Parathyroid adenoma (tissue), 2 donors: ENCODE measurements at regions not wholly inside any gene's neighbourhood (a gene's known extent, or its start where the extent isn't known, plus 50 kb on each side); places are given as distances from the start of the nearest gene placed in this dataset.
"Not testable (repeated sequence)": the region's sequence is repeated elsewhere in the genome, so short reads cannot be mapped to it uniquely, and the experiment has no call there.

ENCODE experiments used
- H2AFZ ChIP-seq: fragments of 300-600 bp; sonication (generic); one replicate; pipeline ENCODE4 v1.7.0; 2017; ENCODE audit warnings: antibody characterized with exemption, mild to moderate bottlenecking
- H3K27ac ChIP-seq: fragments of 300-600 bp; sonication (generic); one replicate; pipeline ENCODE4 v1.7.0; 2017
- H3K27me3 ChIP-seq: fragments of 300-600 bp; sonication (generic); one replicate; pipeline ENCODE4 v1.7.0; 2017; ENCODE audit warnings: low read length; ENCODE audit not compliant: control insufficient read depth, insufficient read depth
- H3K36me3 ChIP-seq: fragments of 300-600 bp; sonication (generic); one replicate; pipeline ENCODE4 v1.7.0; 2017; ENCODE audit warnings: low read length; ENCODE audit not compliant: control insufficient read depth, insufficient read depth
- H3K4me1 ChIP-seq: fragments of 300-600 bp; sonication (generic); one replicate; pipeline ENCODE4 v1.7.0; 2017; ENCODE audit warnings: control low read depth
- H3K4me2 ChIP-seq: fragments of 300-600 bp; sonication (generic); one replicate; pipeline ENCODE4 v1.7.0; 2017; ENCODE audit warnings: low read length
- H3K4me3 ChIP-seq: fragments of 300-600 bp; sonication (generic); one replicate; pipeline ENCODE4 v1.7.0; 2017; ENCODE audit warnings: low read depth, low read length
- H3K79me2 ChIP-seq: fragments of 300-600 bp; sonication (generic); one replicate; pipeline ENCODE4 v1.7.0; 2017; ENCODE audit warnings: control low read depth
- H3K9ac ChIP-seq: fragments of 300-600 bp; sonication (generic); one replicate; pipeline ENCODE4 v1.7.0; 2017; ENCODE audit warnings: mild to moderate bottlenecking
- H3K9me3 ChIP-seq: fragments of 300-600 bp; sonication (generic); one replicate; pipeline ENCODE4 v1.7.0; 2017; ENCODE audit warnings: low read length; ENCODE audit not compliant: control insufficient read depth
- TF ChIP-seq, protein P1 (sequence below): fragments of 300-600 bp; sonication (generic); IDR thresholded peaks from one replicate; pipeline ENCODE4 v1.7.0; 2017; ENCODE audit warnings: antibody characterized with exemption, mild to moderate bottlenecking
- donor health status: primary hyperparathyroidism.

DNA sequence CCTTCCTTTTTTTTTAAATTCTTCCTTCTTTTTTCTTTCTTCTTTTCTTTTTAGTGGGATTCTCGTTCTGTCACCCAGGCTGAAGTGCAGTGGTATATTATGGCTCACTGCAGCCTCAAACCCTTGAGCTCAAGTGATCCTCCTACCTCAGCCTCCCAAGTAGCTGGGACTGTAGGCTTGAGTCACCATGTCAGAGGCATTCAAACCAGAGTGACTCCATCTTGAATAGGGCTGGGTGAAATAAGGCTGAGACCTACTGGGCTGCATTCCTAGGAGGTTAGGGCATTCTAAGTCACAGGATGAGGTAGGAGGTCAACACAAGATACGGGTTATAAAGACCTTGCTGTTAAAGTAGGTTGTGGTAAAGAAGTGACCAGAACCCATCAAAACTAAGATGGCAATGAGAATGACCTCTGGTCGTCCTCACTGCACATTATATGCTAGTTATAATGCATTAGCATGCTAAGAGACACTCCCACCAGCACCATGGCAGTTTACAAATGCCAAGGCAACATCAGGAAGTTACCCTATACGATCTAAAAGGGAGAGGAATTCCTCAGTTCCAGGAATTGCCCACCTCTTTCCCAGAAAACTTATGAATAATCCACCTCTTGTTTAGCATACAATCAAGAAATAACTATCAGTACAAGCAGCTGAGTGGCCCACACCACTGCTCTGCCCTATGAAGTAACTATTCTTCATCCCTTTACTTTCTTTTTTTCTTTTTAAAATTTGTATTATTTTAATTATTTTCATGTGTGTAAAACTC is 99.0 kb upstream of the ITGB1 start:
- Histone ChIP-seq H3K79me2 (no peaks in the 10 kb centered on the region), H3K36me3 (no peaks in the 10 kb centered on the region), H3K4me3 (no peak overlapping the region), H3K4me2 (no peak overlapping the region), H3K9me3 (no peaks in the 10 kb centered on the region), H2AFZ (no peak overlapping the region), H3K9ac (no peak overlapping the region), H3K27me3 (no peaks in the 10 kb centered on the region), H3K4me1 (no peaks in the 10 kb centered on the region), H3K27ac (no peak overlapping the region)
- TF ChIP-seq, protein P1, sequence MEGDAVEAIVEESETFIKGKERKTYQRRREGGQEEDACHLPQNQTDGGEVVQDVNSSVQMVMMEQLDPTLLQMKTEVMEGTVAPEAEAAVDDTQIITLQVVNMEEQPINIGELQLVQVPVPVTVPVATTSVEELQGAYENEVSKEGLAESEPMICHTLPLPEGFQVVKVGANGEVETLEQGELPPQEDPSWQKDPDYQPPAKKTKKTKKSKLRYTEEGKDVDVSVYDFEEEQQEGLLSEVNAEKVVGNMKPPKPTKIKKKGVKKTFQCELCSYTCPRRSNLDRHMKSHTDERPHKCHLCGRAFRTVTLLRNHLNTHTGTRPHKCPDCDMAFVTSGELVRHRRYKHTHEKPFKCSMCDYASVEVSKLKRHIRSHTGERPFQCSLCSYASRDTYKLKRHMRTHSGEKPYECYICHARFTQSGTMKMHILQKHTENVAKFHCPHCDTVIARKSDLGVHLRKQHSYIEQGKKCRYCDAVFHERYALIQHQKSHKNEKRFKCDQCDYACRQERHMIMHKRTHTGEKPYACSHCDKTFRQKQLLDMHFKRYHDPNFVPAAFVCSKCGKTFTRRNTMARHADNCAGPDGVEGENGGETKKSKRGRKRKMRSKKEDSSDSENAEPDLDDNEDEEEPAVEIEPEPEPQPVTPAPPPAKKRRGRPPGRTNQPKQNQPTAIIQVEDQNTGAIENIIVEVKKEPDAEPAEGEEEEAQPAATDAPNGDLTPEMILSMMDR, result no peak

DNA sequence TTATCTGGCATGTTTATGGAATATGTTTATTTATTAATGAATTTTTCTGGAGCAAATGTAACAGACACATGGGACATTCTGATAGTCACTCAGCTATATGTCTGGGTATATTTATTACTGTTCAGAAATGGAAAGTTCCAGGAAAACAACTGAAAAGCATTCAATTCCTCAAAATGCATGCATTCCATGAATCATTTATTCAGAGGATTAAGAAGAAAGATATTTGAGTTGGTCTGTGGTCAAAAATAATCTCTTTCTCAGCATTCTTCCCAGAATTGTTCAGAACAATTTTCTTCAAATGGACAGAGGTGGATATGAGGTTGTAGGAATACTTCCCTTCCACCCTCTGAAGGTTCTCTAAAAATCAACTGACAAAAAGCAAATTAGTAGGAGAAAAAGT is 97.6 kb upstream of the ITGB1 start:
- H2AFZ ChIP-seq, result no peak overlapping the region
- TF ChIP-seq, protein P1, result no peak
- H3K4me2 ChIP-seq, result no peak overlapping the region
- H3K36me3 ChIP-seq, result no peaks in the 10 kb centered on the region
- H3K9ac ChIP-seq, result no peak overlapping the region
- no peaks in the 10 kb centered on the region for H3K27me3 ChIP-seq
- no peak overlapping the region for H3K27ac ChIP-seq
- H3K79me2 ChIP-seq, result no peaks in the 10 kb centered on the region
- no peaks in the 10 kb centered on the region for H3K4me1 ChIP-seq
- H3K4me3 ChIP-seq, result no peak overlapping the region
- H3K9me3 ChIP-seq, result no peaks in the 10 kb centered on the region

DNA sequence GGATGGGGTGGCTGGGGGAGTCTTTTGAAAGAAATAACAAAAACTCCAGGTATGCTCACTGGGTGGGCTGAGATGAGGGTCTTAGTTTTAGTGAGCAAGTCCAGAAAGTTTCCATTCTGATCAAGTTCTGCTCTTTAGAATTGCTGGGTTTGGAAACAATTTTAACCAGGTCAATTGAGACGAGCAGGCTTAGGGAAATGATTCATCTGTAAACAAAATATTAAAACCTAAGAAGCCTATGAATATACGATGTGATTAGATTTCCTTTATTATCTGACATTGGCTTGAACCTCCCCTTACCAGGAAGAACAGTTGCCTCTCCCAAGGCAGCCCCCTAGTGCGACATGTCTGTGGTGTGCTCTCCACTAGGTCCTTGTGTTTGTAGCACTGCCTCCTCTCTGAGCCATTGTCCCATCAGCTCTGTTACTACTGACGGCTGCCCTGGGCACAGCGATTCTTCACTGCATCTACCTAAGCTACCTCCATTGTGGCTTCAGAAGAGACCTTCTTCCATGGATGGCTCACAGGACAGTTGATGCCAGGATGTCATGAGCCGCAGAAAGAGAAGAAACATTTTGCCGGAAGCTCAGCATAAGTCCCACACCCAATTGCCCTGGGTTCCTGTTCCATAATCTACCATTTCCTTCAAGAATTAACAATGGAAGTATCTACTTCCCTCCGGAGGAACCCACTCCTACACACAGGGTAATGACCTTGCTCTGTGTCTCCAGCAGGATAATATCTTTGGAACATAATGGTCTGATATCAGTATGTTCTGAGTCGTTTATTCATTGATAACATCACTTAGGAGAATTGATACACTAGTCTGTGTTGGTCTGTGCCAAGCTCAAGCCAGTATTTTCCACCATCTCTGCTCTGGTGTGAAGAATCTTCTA is 95.1 kb upstream of the ITGB1 start:
- no peak overlapping the region for H3K9ac ChIP-seq
- H3K79me2 ChIP-seq, result no peaks in the 10 kb centered on the region
- TF ChIP-seq, protein P1, result no peak
- H3K27me3 ChIP-seq, result no peaks in the 10 kb centered on the region
- no peaks in the 10 kb centered on the region for H3K36me3 ChIP-seq
- no peak overlapping the region for H2AFZ ChIP-seq
- no peaks in the 10 kb centered on the region for H3K9me3 ChIP-seq
- no peaks in the 10 kb centered on the region for H3K4me1 ChIP-seq
- H3K4me3 ChIP-seq, result no peak overlapping the region
- H3K4me2 ChIP-seq, result no peak overlapping the region
- no peak overlapping the region for H3K27ac ChIP-seq

DNA sequence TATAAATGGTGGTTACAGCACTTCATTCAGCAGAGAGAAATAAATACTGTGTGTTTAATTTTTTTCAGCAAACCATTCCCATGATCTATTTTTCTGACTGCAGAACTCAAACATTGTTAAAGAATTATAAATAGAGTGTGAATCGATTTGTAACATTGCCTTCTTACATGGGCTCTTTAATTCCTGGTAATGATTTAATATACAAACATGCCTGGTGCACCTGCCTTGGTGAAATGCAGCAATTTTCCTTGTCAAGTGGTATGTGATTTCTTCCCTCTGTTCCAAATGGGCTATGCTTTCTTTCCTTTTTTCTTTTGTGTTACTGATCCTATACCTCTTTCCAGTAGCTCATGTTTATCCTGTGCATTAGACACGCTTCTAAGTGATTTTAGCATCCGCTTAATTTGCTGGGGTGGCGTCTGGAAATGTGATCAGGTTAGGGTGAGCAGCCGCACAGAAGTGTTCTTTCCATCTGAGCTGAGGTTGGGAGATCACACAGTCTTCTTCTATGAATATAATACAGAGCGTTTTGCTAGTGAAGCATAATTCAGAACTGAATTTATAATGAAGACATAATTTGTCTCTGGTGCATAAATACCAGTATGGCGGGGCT is 94.3 kb upstream of the ITGB1 start:
- Histone ChIP-seq H3K9ac (no peak overlapping the region), H3K9me3 (no peaks in the 10 kb centered on the region), H2AFZ (no peak overlapping the region), H3K4me1 (no peaks in the 10 kb centered on the region), H3K27me3 (no peaks in the 10 kb centered on the region), H3K79me2 (no peaks in the 10 kb centered on the region), H3K4me3 (no peak overlapping the region), H3K36me3 (no peaks in the 10 kb centered on the region), H3K27ac (no peak overlapping the region), H3K4me2 (no peak overlapping the region)
- TF ChIP-seq, protein P1, result no peak

DNA sequence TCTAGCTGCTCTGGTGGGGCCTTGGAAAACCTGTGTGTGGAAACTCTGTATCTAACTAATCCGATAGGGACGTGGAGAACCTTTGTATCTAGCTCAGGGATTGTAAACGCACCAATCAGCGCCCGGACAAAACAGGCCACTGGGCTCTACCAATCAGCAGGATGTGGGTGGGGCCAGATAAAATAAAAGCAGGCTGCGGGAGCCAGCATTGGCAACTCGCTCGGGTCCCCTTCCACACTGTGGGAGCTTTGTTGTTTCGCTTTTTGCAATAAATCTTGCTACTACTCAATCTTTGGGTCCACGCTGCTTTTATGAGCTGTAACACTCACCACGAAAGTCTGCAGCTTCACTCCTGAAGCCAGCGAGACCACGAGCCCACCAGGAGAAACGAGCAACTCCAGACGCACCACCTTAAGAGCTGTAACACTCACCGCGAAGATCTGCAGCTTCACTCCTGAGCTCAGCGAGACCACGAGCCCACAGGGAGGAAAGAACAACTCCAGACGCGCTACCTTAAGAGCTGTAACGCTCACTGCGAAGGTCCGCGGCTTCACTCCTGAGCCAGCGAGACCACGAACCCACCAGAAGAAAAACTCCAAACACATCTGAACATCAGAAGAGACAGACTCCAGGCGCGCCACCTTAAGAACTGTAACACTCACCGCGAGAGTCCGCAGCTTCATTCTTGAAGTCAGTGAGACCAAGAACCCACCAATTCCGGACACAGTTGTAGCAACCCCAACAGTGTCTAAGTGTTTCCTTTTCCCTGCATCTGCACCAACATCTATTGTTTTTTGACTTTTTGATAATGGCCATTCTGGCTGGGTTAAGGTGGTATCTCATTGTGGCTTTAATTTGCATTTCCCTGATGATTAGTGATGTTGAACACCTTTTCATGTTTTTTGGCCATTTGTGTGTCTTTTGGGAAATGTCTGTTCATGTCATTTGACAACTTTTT is 92.2 kb upstream of the ITGB1 start:
- not testable (repeated sequence) for H3K27ac ChIP-seq, H3K4me3 ChIP-seq, H3K4me2 ChIP-seq, H3K9ac ChIP-seq, H3K79me2 ChIP-seq, H3K4me1 ChIP-seq, H3K9me3 ChIP-seq, H3K36me3 ChIP-seq, H2AFZ ChIP-seq, H3K27me3 ChIP-seq
